OCI-LY7 (cell line): ENCODE measurements at regions not wholly inside any gene's neighbourhood (a gene's known extent, or its start where the extent isn't known, plus 50 kb on each side); places are given as distances from the start of the nearest gene placed in this dataset.

Experiments used
- CTCF ChIP-seq: fragments of 200-600 bp; sonication (generic); conservative IDR thresholded peaks from 2 replicates; pipeline ENCODE4 v1.5.1; 2014; ENCODE audit warnings: mild to moderate bottlenecking, antibody characterized with exemption, low read length, moderate library complexity, mixed read lengths
- EZH2phosphoT487 ChIP-seq: fragments of 200-600 bp; sonication (generic); IDR thresholded peaks from 2 replicates; pipeline ENCODE4 v1.6.1; 2018; ENCODE audit warnings: low read depth, borderline replicate concordance, mild to moderate bottlenecking, mixed run types, antibody characterized with exemption, low read length, moderate library complexity, mixed read lengths

- TF ChIP-seq CTCF (no peak), EZH2phosphoT487 (no peak)
Observed at GRCh38 chr3:96719921-96720320, 94.5 kb upstream of the EPHA6 start.
